GM18517 (cell line): ENCODE measurements at regions not wholly inside any gene's neighbourhood (a gene's known extent, or its start where the extent isn't known, plus 50 kb on each side); places are given as distances from the start of the nearest gene placed in this dataset.
"Not testable (repeated sequence)": the region's sequence is repeated elsewhere in the genome, so short reads cannot be mapped to it uniquely, and the experiment has no call there.

Experiments used
- ATAC-seq: cut with Tn5 transposase; IDR thresholded peaks from one replicate; pipeline ENCODE4 v1.9.1; 2021; ENCODE audit warnings: mild to moderate bottlenecking, moderate library complexity; ENCODE audit not compliant: unreplicated experiment

DNA sequence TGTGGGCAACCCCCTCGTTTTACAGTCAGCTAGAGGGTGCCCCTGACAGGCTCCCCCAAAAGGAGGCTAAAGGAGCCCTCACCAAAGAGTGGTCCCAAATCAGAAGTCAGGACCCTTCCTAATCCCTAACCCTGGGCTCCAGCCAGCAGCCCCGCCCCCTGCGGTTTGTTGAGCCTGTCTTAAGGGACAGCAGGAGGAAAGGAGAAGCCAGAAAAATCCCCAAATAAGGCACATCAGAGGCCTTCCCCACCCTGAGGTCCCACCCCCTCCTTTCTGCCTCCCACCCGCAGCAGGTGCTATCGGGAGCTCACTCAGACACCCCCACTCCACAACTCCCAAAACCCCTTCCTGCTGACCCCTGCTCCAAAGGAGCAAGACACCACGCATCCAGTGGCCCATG, 127.2 kb downstream of the TNFRSF13B start:
- ATAC-seq = not testable (repeated sequence)

DNA sequence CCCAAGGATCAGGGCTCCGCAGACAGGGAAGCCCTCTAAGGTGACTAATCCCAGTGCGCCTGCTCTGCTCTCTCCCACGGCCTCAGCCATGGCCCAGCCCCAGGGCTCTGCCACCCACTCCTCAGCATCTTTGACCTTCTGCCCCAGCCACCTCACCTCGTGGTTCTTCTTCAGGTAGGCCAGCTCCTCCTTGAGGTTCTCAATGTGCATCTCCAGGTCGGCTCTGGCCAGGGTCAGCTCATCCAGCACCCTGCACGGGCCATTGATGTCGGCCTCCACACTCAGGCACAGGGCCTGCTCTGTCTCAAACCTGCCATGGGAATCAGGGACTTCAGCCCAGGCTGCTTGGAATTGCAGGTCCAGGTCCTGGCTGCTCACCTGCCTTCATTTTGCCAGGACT, 128.4 kb downstream of the TNFRSF13B start:
- not testable (repeated sequence) for ATAC-seq

DNA sequence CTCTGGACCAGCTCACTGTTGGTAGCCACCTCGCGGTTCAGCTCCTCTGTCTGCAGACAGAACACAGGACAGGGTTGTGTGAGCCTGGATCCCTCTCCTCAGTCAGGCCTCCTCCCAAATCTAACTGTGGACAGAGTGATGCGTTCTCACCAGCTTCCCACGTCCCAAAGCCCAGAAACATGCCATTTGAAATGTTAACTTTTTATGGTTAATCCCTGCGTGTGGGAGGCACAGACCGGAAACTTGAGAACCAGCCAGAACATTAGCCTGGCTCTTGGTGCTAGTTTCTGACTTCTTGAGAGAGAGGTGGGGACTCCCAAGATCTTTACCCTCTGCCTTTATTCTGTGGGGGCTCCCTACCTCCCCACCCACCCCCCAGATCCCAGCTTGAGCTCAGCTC, 129.6 kb downstream of the TNFRSF13B start:
- not testable (repeated sequence) for ATAC-seq

DNA sequence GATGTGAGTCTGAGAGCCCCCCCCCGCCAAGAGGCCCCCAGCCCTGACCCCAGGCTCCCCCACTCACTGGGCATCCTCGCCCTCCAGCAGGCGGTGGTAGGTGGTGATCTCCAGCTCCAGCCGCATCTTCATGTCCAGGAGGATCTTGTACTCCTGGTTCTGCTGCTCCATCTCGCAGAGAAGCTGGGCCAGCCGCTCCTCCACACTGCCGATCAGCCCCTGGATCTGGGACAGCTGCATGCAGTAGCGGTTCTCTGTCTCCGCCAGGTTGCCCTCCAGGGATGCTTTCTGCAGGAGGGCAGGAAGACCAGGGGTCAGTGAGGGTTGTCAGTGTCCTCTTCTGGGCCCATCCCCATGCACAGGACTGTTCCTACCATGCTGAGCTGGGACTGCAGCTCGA, 130.0 kb downstream of the TNFRSF13B start:
- ATAC-seq = not testable (repeated sequence)

DNA sequence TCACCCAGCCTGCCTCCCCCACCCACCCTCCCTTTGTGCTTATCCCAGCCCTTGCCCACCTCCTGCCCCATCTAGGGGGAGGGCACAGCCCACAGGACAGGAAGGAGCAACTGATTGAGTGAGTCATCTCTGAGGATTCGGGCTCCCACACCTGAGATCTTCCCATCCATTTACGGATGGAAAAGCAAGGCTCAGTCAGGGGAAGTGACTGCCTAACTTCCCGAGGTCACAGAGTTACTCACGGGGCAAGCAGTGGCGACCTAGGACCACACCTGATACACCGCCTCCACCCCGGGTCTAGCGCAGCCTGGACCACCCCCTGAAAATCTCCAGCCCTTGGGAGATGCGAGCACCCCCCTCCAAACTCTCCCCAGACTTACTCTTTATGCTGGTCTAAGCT, 131.7 kb downstream of the TNFRSF13B start:
- ATAC-seq = not testable (repeated sequence)

DNA sequence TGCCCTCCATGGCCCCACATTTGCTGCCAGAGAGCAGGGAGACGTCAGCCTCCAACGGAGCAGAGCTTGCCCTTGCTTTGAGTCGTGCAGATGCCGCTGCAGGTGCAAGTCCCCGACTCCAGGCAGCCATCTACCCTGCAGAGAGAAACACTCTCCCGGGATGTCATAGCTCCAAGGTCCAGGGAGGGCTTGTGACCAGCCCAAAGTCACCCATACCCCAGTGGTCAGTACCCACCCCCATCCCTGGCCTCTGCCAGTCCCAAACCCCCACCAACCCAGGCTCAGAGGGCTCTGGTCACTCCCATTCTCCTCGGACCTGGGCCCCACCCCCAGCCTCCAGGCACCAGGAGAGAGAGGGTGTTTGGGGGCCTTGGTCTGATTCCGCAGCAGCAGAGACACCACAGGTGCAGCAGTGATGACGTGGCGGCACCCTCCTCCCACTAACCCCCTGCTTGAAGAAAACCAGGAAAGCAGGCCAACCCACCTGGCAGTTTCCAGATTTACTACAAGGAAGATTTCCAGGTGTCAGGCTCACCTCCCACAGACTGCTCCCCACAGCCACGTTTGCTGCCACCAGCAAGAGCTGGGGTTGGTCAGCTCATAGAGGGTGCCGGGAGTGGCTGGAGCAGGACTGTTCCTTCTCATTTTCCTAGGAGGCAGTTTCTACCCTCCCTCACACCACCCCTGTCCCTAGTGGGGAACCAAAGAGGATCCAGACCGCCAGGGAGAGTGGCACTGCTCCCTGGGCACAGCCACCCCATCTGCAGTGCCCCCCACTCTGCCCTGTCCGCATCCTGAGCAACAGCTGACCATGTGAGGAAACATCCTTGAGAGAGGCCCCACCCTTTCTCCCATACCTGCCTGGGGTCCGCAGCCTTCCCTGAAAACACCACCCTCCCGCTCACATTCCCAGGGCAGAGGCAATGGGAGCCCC, 132.4 kb downstream of the TNFRSF13B start:
- ATAC-seq = not testable (repeated sequence)

DNA sequence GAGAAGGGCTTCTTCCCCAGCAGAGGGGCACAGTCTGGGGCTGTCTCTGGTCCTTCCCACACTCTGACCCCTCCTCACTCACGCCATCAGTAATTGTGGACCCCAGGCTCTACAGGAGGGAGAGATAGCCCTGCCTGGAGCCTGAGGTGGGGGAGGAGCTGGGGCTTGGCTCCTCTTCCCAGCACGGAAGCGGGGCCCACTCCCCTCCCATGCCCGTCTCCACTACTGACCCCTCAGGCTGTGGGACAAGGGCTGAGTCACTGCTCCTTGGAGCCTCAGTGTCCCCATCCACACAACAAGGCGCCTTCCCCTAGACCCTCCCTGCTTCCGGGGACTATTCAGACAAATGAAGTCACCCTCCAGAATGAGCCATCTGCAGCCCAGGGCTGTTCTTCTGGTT, 133.1 kb downstream of the TNFRSF13B start:
- ATAC-seq = not testable (repeated sequence)

DNA sequence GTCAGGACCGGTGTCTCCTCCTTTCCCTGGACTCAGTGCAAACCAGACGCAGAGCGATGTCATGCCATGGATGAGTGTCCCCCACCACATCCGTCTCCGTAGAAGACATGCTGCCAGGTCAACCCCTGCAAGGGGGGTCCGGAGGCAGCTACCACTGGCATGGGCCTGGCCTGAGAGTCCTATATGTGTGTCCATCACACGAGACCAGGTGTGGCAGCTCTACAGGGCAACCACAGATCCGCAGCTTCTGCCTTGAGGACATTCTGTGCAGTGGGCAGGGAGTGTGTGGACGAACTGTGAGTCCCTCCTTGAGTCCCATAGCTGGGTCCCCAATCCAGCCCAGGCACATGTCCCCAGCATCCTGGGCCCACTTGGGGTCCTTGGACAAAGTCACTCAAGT, 133.6 kb downstream of the TNFRSF13B start:
- ATAC-seq = not testable (repeated sequence)

DNA sequence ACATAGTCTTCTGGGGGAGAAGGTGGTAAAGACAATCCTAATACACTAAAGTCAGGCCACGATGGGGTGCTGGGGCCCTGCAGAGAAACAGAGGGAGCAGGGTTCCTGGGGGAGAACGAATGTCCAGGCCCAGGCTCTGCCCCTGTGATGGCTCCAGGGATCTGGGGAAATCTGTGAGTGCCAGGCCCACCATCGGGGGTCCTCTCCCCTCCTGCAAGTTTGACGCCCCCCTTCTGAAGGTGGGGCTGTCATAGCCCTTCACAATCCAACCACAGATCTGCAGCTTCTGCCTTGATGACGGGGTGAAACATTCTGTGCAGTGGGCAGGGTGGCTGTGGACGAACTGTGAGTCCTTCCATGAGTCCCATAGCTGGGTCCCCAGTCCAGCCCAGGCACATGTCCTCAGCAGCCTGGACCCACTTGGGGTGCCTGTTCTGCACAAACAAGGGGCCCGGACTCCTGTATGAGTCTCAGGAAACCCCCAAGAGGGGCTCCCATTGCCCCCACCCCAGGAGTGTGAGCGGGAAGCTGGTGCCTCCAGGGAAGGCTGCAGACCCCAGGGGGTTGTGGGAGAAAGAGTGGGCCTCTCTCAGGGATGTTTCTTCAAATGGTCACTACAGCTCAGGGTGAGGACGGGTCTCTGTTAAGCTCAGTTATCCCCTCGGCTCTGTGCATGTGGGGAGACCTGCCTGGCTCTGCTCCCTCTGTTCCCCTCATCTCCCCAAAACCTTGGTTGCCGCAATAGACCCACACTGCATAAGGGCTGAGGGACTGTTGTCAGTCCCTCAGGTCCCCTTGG, 134.3 kb downstream of the TNFRSF13B start:
- not testable (repeated sequence) for ATAC-seq

DNA sequence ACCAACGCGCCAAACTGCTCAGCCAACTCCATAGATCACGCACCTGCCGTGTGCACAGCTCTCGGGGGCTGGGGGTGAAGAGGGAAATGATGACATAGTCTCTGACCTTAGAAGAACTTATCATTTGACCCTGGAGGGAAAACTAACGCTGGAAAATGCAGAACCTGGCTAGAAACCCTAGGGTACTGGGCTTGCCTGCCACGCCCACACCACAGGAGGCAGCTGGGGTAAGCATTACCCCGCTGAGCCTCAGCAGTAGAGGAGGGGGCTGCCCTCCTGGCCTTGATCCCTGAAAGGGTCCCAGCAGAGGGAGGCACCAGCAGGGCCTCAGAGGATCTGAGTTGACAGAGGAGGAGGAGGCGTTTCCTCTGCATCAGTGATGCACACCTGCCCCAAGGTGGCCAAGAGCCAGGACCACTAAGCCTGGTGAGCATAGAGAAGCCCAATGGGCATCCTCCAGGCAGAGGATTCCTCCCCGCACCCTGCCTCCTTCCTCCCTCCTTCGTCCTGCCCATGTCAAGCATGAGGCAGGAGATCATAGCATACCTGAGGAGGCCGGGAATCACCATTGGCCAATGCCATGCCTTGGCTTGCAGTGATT, 135.5 kb downstream of the TNFRSF13B start:
- not testable (repeated sequence) for ATAC-seq

DNA sequence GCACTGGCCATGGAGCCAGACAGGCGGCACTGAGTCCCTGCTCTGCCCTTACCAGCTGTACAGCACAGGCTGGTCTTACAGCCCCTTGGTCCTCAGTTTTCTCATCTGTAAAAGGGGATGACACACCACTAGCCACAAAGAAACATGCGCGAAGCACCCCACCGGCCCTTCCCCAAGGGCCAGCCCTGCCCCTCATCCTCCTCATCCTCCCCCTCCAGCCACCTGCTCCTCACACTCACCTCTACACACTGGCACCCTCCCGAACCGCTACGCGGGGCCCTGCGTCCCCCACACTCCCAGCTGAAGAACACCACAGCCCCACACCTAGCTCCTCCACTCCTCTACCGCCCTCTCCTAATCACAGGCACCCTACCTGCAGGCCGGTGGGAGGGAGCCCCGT, 138.4 kb downstream of the TNFRSF13B start:
- ATAC-seq = not testable (repeated sequence)

DNA sequence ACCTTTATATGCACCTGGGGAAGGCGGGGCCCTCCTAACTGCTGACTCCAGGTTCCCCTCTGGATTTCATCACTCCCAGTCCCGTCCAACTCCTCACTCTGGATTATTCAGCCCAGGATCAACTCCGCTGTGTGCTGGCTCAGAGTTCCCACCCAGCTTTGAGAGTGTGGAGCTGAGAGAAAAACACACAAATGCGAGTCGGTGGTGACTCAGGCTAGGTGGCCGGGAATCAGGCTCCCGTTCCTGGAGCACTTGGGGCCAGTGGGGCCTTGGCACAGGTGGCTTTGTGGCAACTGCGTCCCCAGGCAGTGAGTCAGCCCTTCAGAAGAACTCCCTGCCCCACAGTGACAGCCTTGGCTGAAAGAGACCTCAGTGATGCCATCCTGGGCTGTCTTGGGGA, 139.1 kb downstream of the TNFRSF13B start:
- ATAC-seq = not testable (repeated sequence)

DNA sequence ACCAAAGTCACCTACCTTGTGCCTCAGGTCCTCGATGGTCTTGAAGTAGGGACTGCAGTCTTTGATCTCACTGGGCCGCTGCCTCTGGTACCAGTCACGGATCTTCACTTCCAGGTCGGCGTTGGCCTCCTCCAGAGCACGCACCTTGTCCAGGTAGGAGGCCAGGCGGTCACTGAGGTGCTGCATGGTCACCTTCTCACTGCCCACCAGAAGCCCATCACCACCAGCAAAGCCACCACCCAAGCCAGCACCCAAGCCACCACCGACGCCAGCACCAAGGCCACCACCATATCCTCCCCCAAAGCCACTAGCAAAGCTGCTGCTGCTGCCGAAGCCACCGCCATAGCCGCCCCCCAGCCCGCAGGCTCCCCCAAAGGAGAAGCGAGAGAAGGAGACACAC, 139.7 kb downstream of the TNFRSF13B start:
- not testable (repeated sequence) for ATAC-seq

DNA sequence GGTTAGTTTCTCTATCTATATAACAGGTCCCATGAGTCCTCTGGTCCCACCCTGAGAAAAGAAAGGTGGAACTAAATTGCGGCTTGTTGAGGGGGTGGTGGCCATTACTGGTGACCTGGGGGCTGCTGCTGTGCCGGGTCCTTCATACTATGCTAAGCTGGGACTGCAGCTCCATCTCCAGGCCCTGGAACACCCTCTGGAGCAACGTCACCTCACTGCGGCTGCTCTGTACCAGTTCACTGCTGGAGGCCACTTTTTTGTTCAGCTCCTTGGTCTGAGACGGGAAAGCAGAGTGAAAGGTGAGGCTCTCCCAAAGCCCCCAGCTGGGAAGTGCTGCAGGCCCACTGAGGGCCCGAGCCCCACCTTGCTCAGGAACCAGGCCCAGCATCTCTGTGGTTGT, 140.7 kb downstream of the CCDC144A start:
- ATAC-seq = not testable (repeated sequence)

DNA sequence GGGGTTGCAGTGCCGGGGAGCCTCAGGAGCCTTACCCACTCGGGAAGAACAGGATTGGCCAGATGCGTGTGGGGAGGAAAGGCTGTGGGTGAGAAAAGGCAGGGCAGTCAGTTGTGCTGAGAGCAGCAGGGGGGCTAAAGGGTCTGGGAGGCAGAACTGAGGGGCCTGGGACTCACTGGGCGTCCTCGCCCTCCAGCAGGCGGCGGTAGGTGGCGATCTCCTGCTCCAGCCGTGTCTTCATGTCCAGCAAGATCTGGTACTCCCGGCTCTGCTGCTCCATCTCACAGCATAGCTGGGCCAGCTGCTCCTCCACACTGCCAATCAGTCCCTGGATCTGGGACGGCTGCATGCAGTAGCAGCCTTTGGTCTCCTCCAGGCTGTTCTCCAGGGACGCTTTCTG, 140.2 kb downstream of the CCDC144A start:
- not testable (repeated sequence) for ATAC-seq
